DOHH2 (cell line): ENCODE measurements at regions not wholly inside any gene's neighbourhood (a gene's known extent, or its start where the extent isn't known, plus 50 kb on each side); places are given as distances from the start of the nearest gene placed in this dataset.
"Not testable (repeated sequence)": the region's sequence is repeated elsewhere in the genome, so short reads cannot be mapped to it uniquely, and the experiment has no call there.

Source experiments
- H3F3A ChIP-seq: fragments of 200-600 bp; sonication (generic), shearing (Covaris generic); 2 replicates; pipeline ENCODE4 v1.6.0; 2016; ENCODE audit warnings: antibody characterized with exemption, mild to moderate bottlenecking; ENCODE audit not compliant: control insufficient read depth, insufficient read depth
- H3K27ac ChIP-seq: fragments of 200-600 bp; sonication (generic); 2 replicates; pipeline ENCODE4 v1.5.1; 2014; ENCODE audit warnings: low read depth, mild to moderate bottlenecking, low read length, moderate library complexity
- H3K27me3 ChIP-seq: fragments of 200-600 bp; sonication (generic); 2 replicates; pipeline ENCODE4 v1.6.1; 2014; ENCODE audit warnings: mild to moderate bottlenecking, low read length, mixed read lengths; ENCODE audit not compliant: control insufficient read depth
- H3K36me3 ChIP-seq: fragments of 200-600 bp; sonication (generic); 2 replicates; pipeline ENCODE4 v1.6.1; 2014; ENCODE audit warnings: mild to moderate bottlenecking, low read length, moderate library complexity, mixed read lengths; ENCODE audit not compliant: control insufficient read depth
- H3K4me1 ChIP-seq: fragments of 200-600 bp; sonication (generic); 2 replicates; pipeline ENCODE4 v1.6.1; 2014; ENCODE audit warnings: mild to moderate bottlenecking, low read length, mixed read lengths; ENCODE audit not compliant: control insufficient read depth
- H3K4me2 ChIP-seq: fragments of 200-600 bp; sonication (generic); 2 replicates; pipeline ENCODE4 v1.6.0; 2014; ENCODE audit warnings: mild to moderate bottlenecking, low read length, moderate library complexity
- H3K4me3 ChIP-seq: fragments of 200-600 bp; sonication (generic); 2 replicates; pipeline ENCODE4 v1.5.1; 2014; ENCODE audit warnings: mild to moderate bottlenecking, low read length, mixed read lengths
- H3K79me2 ChIP-seq: fragments of 200-600 bp; sonication (generic); 2 replicates; pipeline ENCODE4 v1.6.1; 2014; ENCODE audit warnings: mild to moderate bottlenecking, low read length, mixed read lengths; ENCODE audit not compliant: control insufficient read depth
- H3K9me2 ChIP-seq: fragments of 200-600 bp; sonication (generic); replicated peaks from 2 replicates; pipeline ENCODE4 v1.6.1; 2014; ENCODE audit warnings: mild to moderate bottlenecking, low read length, mixed read lengths; ENCODE audit not compliant: control insufficient read depth
- H3K9me3 ChIP-seq: fragments of 200-600 bp; sonication (generic); 2 replicates; pipeline ENCODE4 v1.6.1; 2014; ENCODE audit warnings: antibody characterized with exemption, low read length, mixed read lengths; ENCODE audit not compliant: control insufficient read depth, insufficient read depth
- H4K20me1 ChIP-seq: fragments of 200-600 bp; sonication (generic); 2 replicates; pipeline ENCODE4 v1.6.0; 2014; ENCODE audit warnings: low read depth, mild to moderate bottlenecking, antibody characterized with exemption, low read length, moderate library complexity; ENCODE audit not compliant: control insufficient read depth, insufficient read depth
- CTCF ChIP-seq: fragments of 200-600 bp; sonication (generic); IDR thresholded peaks from one replicate; pipeline ENCODE4 v1.5.1; 2014; ENCODE audit warnings: antibody characterized with exemption, mild to moderate bottlenecking, low read depth, low read length; ENCODE audit not compliant: poor library complexity, severe bottlenecking
- EZH2phosphoT487 ChIP-seq: fragments of 200-600 bp; sonication (generic); IDR thresholded peaks from 2 replicates; pipeline ENCODE4 v1.6.1; 2017; ENCODE audit warnings: borderline replicate concordance, mild to moderate bottlenecking, antibody characterized with exemption, low read length, moderate library complexity, mixed read lengths

GRCh38 chr10:109218207-109218606 is 705.1 kb downstream of the XPNPEP1 start:
- Histone ChIP-seq H3K9me2 (no peaks in the 10 kb centered on the region), H3K4me2 (no peak overlapping the region), H3F3A (no peaks in the 10 kb centered on the region), H3K4me3 (no peak overlapping the region), H3K36me3 (no peaks in the 10 kb centered on the region), H3K79me2 (no peaks in the 10 kb centered on the region), H3K27me3 (no peaks in the 10 kb centered on the region), H3K27ac (no peak overlapping the region), H3K9me3 (no peaks in the 10 kb centered on the region), H4K20me1 (no peaks in the 10 kb centered on the region), H3K4me1 (no peaks in the 10 kb centered on the region)
- TF ChIP-seq EZH2phosphoT487 (no peak), CTCF (no peak)

GRCh38 chr10:109215291-109216075 is 707.8 kb downstream of the XPNPEP1 start:
- Histone ChIP-seq H3K9me2 (no peaks in the 10 kb centered on the region), H3K27me3 (no peaks in the 10 kb centered on the region), H3K36me3 (no peaks in the 10 kb centered on the region), H3K4me2 (no peak overlapping the region), H3F3A (no peaks in the 10 kb centered on the region), H4K20me1 (no peaks in the 10 kb centered on the region), H3K4me1 (no peaks in the 10 kb centered on the region), H3K9me3 (no peaks in the 10 kb centered on the region), H3K4me3 (no peak overlapping the region), H3K79me2 (no peaks in the 10 kb centered on the region), H3K27ac (no peak overlapping the region)
- TF ChIP-seq EZH2phosphoT487 (no peak), CTCF (no peak)

- H3F3A ChIP-seq, H3K4me1 ChIP-seq, H3K9me2 ChIP-seq, H3K27ac ChIP-seq, H3K9me3 ChIP-seq, H3K4me3 ChIP-seq, H3K27me3 ChIP-seq, H4K20me1 ChIP-seq, H3K4me2 ChIP-seq, H3K79me2 ChIP-seq, H3K36me3 ChIP-seq: not testable (repeated sequence)
These were observed 708.4 kb downstream of the XPNPEP1 start for GRCh38 chr10:109214891-109215290.

GRCh38 chr10:109207361-109207760 is 716.0 kb downstream of the XPNPEP1 start:
- Histone ChIP-seq H3K36me3 (no peaks in the 10 kb centered on the region), H3K27me3 (no peaks in the 10 kb centered on the region), H3K4me2 (no peak overlapping the region), H3K4me1 (no peaks in the 10 kb centered on the region), H4K20me1 (no peaks in the 10 kb centered on the region), H3K79me2 (no peaks in the 10 kb centered on the region), H3K9me2 (no peaks in the 10 kb centered on the region), H3F3A (no peaks in the 10 kb centered on the region), H3K27ac (no peak overlapping the region), H3K9me3 (no peaks in the 10 kb centered on the region), H3K4me3 (no peak overlapping the region)
- TF ChIP-seq EZH2phosphoT487 (no peak), CTCF (no peak)
